Endodermal cell (in vitro differentiated cells): ENCODE measurements at regions not wholly inside any gene's neighbourhood (a gene's known extent, or its start where the extent isn't known, plus 50 kb on each side); places are given as distances from the start of the nearest gene placed in this dataset.
A peak's percentile ranks its signal among the peaks of the same experiment; 100 is the strongest.
"Not testable (repeated sequence)": the region's sequence is repeated elsewhere in the genome, so short reads cannot be mapped to it uniquely, and the experiment has no call there.

Experiments
- DNase-seq: peaks from one replicate; pipeline ENCODE4 v3.0.0-alpha.2; 2017
- H3K27ac ChIP-seq: 2 replicates; pipeline ENCODE4 v1.5.1; 2013; ENCODE audit warnings: mild to moderate bottlenecking, low read depth, low read length, moderate library complexity
- H3K27me3 ChIP-seq: 2 replicates; pipeline ENCODE4 v1.6.1; 2013; ENCODE audit warnings: mild to moderate bottlenecking, low read length, moderate library complexity; ENCODE audit not compliant: insufficient read depth, control insufficient read depth, poor library complexity, severe bottlenecking
- H3K36me3 ChIP-seq: 2 replicates; pipeline ENCODE4 v1.7.0; 2013; ENCODE audit warnings: mild to moderate bottlenecking, low read length, moderate library complexity; ENCODE audit not compliant: control insufficient read depth, insufficient read depth
- H3K4me1 ChIP-seq: one replicate; pipeline ENCODE4 v1.7.0; 2013; ENCODE audit warnings: low read length; ENCODE audit not compliant: control insufficient read depth, insufficient read depth
- H3K4me3 ChIP-seq: 2 replicates; pipeline ENCODE4 v1.5.1; 2013; ENCODE audit warnings: mild to moderate bottlenecking, low read length, moderate library complexity
- H3K9ac ChIP-seq: 2 replicates; pipeline ENCODE4 v1.6.1; 2013; ENCODE audit warnings: mild to moderate bottlenecking, low read length, moderate library complexity; ENCODE audit not compliant: poor library complexity, severe bottlenecking; ENCODE audit errors: extremely low read depth
- H3K9me3 ChIP-seq: 2 replicates; pipeline ENCODE4 v1.6.1; 2013; ENCODE audit warnings: mild to moderate bottlenecking, low read length, moderate library complexity; ENCODE audit not compliant: control insufficient read depth
- H3K27ac Mint-ChIP-seq: 2 replicates; pipeline ENCODE4 v1.8.0; 2020; ENCODE audit warnings: mixed read lengths
- H3K27me3 Mint-ChIP-seq: 2 replicates; pipeline ENCODE4 v1.8.0; 2021; ENCODE audit warnings: mild to moderate bottlenecking, mixed read lengths; ENCODE audit not compliant: insufficient read depth
- H3K36me3 Mint-ChIP-seq: 2 replicates; pipeline ENCODE4 v1.8.0; 2020; ENCODE audit warnings: low read depth, mixed read lengths
- H3K4me1 Mint-ChIP-seq: 2 replicates; pipeline ENCODE4 v1.8.0; 2020; ENCODE audit warnings: mixed read lengths
- H3K4me3 Mint-ChIP-seq: 2 replicates; pipeline ENCODE4 v1.8.0; 2020; ENCODE audit warnings: mild to moderate bottlenecking, moderate library complexity, mixed read lengths
- H3K9me3 Mint-ChIP-seq: 2 replicates; pipeline ENCODE4 v1.8.0; 2020; ENCODE audit warnings: mild to moderate bottlenecking, mixed read lengths
- CTCF ChIP-seq: fragments of 200-600 bp; sonication (generic); conservative IDR thresholded peaks from 2 replicates; pipeline ENCODE4 v1.5.0; 2021; ENCODE audit warnings: antibody characterized with exemption, mild to moderate bottlenecking
- WGBS, 2 experiments: methylation state at CpG; one replicate each; pipeline versions ENCODE4 v1.1.5 to v1.1.7; 2013; ENCODE audit warnings: missing lambda C conversion rate in 2 of 2, mixed read lengths in 1 of 2; ENCODE audit not compliant: insufficient coverage in 1 of 2, insufficient read length in 1 of 2; 5-methylcytosine and 5-hydroxymethylcytosine counted together

DNA sequence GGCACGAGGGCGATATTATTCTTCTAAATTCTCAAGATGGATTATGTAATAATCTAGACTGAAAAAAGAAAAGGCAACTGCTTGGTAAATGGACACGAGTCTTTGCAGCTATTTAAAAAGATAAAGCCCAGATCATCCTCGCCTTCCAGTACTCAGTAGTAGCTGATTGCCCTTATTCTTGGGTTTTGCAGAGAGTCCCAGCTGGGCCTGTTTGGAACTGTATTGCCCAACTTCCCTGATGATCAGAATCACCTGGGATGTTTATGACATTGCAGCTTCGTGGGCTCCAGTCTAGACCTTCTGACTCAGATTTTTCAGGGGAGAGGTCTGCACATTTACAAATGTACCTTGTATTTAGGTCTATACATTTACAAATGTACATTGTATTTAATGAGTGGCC lies 213.5 kb downstream of the RAB11FIP4 start:
- 87 to 96% methylated on average over 2 to 5 of the region's 5 CpGs for WGBS, 2 experiments
- Histone ChIP-seq H3K36me3 (no peaks in the 10 kb centered on the region), H3K9me3 (no peaks in the 10 kb centered on the region), H3K4me1 (no peaks in the 10 kb centered on the region), H3K27ac (no peak overlapping the region), H3K4me3 (no peak overlapping the region), H3K27me3 (no peaks in the 10 kb centered on the region), H3K9ac (no peak overlapping the region)
- no peak for DNase-seq
- H3K4me1 Mint-ChIP-seq = no peaks in the 10 kb centered on the region
- no peak overlapping the region for H3K4me3 Mint-ChIP-seq
- no peaks in the 10 kb centered on the region for H3K9me3 Mint-ChIP-seq
- TF ChIP-seq CTCF = no peak
- H3K27me3 Mint-ChIP-seq = no peaks in the 10 kb centered on the region
- no peaks in the 10 kb centered on the region for H3K36me3 Mint-ChIP-seq
- H3K27ac Mint-ChIP-seq = no peak overlapping the region

- not testable (repeated sequence) for H3K4me1 ChIP-seq, H3K4me3 Mint-ChIP-seq, H3K27me3 Mint-ChIP-seq, H3K4me3 ChIP-seq, H3K27ac Mint-ChIP-seq, H3K27ac ChIP-seq, H3K9me3 Mint-ChIP-seq, H3K27me3 ChIP-seq, DNase-seq, H3K36me3 Mint-ChIP-seq, H3K9ac ChIP-seq, H3K9me3 ChIP-seq, H3K36me3 ChIP-seq
- 92 to 97% methylated on average over 9 of the region's 9 CpGs for WGBS, 2 experiments
- peaks cover 13% of the 10 kb centered on the region for H3K4me1 Mint-ChIP-seq
These were observed 208.7 kb downstream of the RAB11FIP4 start for GRCh38 chr17:31600144-31600543.

GRCh38 chr17:31598921-31599571 lies 207.6 kb downstream of the RAB11FIP4 start:
- H3K36me3 Mint-ChIP-seq = peaks cover 6% of the 10 kb centered on the region
- no peaks in the 10 kb centered on the region for H3K27me3 Mint-ChIP-seq
- no peaks in the 10 kb centered on the region for H3K27me3 ChIP-seq
- H3K4me3 Mint-ChIP-seq = no peak overlapping the region
- peaks cover 13% of the 10 kb centered on the region for H3K4me1 Mint-ChIP-seq
- H3K4me1 ChIP-seq = no peaks in the 10 kb centered on the region
- H3K27ac Mint-ChIP-seq = peak overlapping the region; percentile 46
- DNase-seq = no peak
- no peak for TF ChIP-seq CTCF
- H3K9me3 ChIP-seq = no peaks in the 10 kb centered on the region
- no peak overlapping the region for H3K4me3 ChIP-seq
- H3K36me3 ChIP-seq = no peaks in the 10 kb centered on the region
- no peak overlapping the region for H3K9ac ChIP-seq
- no peak overlapping the region for H3K27ac ChIP-seq
- H3K9me3 Mint-ChIP-seq = no peaks in the 10 kb centered on the region
- WGBS, 2 experiments = 88 to 96% methylated on average over 5 to 11 of the region's 11 CpGs

DNA sequence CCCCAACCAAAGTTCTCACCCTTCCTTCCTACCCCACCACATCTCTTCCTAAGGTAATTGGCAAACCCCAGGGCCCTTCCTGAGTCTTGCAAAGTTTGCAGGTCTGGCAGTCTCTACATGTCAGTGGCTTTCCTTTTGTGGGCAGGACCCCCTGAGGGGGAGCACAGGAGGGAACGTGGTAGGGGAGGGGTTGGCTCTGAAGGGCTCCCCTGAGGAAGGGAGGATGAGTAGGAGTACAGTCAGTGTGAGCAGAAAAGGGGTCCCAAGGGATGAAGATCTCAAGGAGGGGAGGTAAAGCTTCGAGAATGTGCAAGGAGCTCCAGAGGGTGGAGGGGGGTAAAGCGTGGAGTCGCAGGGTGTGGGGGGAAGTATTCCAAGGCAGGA lies 206.9 kb downstream of the RAB11FIP4 start:
- 74 to 81% methylated on average over 3 to 4 of the region's 4 CpGs for WGBS, 2 experiments
- no peak overlapping the region for H3K9ac ChIP-seq
- TF ChIP-seq CTCF = no peak
- no peaks in the 10 kb centered on the region for H3K27me3 ChIP-seq
- H3K4me3 ChIP-seq = no peak overlapping the region
- Mint-ChIP-seq H3K27ac (peak overlapping the region; percentile 46), H3K4me1 (peaks cover 13% of the 10 kb centered on the region), H3K9me3 (no peaks in the 10 kb centered on the region), H3K27me3 (no peaks in the 10 kb centered on the region), H3K4me3 (no peak overlapping the region), H3K36me3 (peaks cover 6% of the 10 kb centered on the region)
- no peaks in the 10 kb centered on the region for H3K4me1 ChIP-seq
- peak; percentile 65 for DNase-seq
- no peaks in the 10 kb centered on the region for H3K36me3 ChIP-seq
- no peak overlapping the region for H3K27ac ChIP-seq
- no peaks in the 10 kb centered on the region for H3K9me3 ChIP-seq
